GM21423 (cell line): ENCODE measurements at regions not wholly inside any gene's neighbourhood (a gene's known extent, or its start where the extent isn't known, plus 50 kb on each side); places are given as distances from the start of the nearest gene placed in this dataset.
"Not testable (repeated sequence)": the region's sequence is repeated elsewhere in the genome, so short reads cannot be mapped to it uniquely, and the experiment has no call there.

Source experiments
- ATAC-seq: cut with Tn5 transposase; IDR thresholded peaks from one replicate; pipeline ENCODE4 v1.9.1; 2021; ENCODE audit warnings: mild to moderate bottlenecking, moderate library complexity; ENCODE audit not compliant: unreplicated experiment

- no peak for ATAC-seq
Observed at GRCh38 chr7:86209036-86209435, 434.7 kb upstream of the GRM3 start.

- ATAC-seq = no peak
Observed at GRCh38 chr7:86207740-86208139, 436.0 kb upstream of the GRM3 start.

- ATAC-seq = no peak
Observed at GRCh38 chr7:86202833-86203232, 440.9 kb upstream of the GRM3 start.

- no peak for ATAC-seq
Observed at GRCh38 chr7:86201767-86202166, 441.9 kb upstream of the GRM3 start.

- no peak for ATAC-seq
Observed at GRCh38 chr7:86199881-86200614, 443.7 kb upstream of the GRM3 start.

GRCh38 chr7:86190351-86190750 lies 453.4 kb upstream of the GRM3 start:
- no peak for ATAC-seq

- no peak for ATAC-seq
Observed at GRCh38 chr7:86181474-86181873, 462.2 kb upstream of the GRM3 start.

- no peak for ATAC-seq
Observed at GRCh38 chr7:86164827-86165226, 478.9 kb upstream of the GRM3 start.

- ATAC-seq = no peak
Observed at GRCh38 chr7:86158111-86158510, 485.6 kb upstream of the GRM3 start.

GRCh38 chr7:86155623-86156022 lies 488.1 kb upstream of the GRM3 start:
- no peak for ATAC-seq

- ATAC-seq = no peak
Observed at GRCh38 chr7:86152926-86153325, 490.8 kb upstream of the GRM3 start.

GRCh38 chr7:86149024-86149665 lies 494.6 kb upstream of the GRM3 start:
- ATAC-seq = no peak

- no peak for ATAC-seq
Observed at GRCh38 chr7:86148501-86148900, 495.2 kb upstream of the GRM3 start.

- ATAC-seq = no peak
Observed at GRCh38 chr7:86137343-86137742, 506.4 kb upstream of the GRM3 start.

- ATAC-seq = no peak
Observed at GRCh38 chr7:86130268-86130667, 513.4 kb upstream of the GRM3 start.

- no peak for ATAC-seq
Observed at GRCh38 chr7:86123476-86123875, 520.2 kb upstream of the GRM3 start.

GRCh38 chr7:86094166-86094669 lies 549.5 kb upstream of the GRM3 start:
- ATAC-seq = no peak

GRCh38 chr7:86091369-86091768 lies 552.3 kb upstream of the GRM3 start:
- ATAC-seq = no peak

GRCh38 chr7:86089455-86089854 lies 554.3 kb upstream of the GRM3 start:
- no peak for ATAC-seq

- ATAC-seq = not testable (repeated sequence)
Observed at GRCh38 chr7:86064572-86064971, 579.1 kb upstream of the GRM3 start.

- no peak for ATAC-seq
Observed at GRCh38 chr7:86058649-86059048, 585.1 kb upstream of the GRM3 start.

- no peak for ATAC-seq
Observed at GRCh38 chr7:86050918-86051317, 592.8 kb upstream of the GRM3 start.
